HG03045 (cell line): ENCODE measurements at regions not wholly inside any gene's neighbourhood (a gene's known extent, or its start where the extent isn't known, plus 50 kb on each side); places are given as distances from the start of the nearest gene placed in this dataset.

Experiments
- ATAC-seq: cut with Tn5 transposase; IDR thresholded peaks from one replicate; pipeline ENCODE4 v1.9.1; 2021; ENCODE audit warnings: mild to moderate bottlenecking, moderate library complexity; ENCODE audit not compliant: unreplicated experiment

- no peak for ATAC-seq
Observed at GRCh38 chr4:57442241-57442640, 332.1 kb upstream of the IGFBP7 start.

- no peak for ATAC-seq
Observed at GRCh38 chr4:57437649-57438048, 327.5 kb upstream of the IGFBP7 start.

- ATAC-seq: no peak
Observed at GRCh38 chr4:57435300-57435699, 325.1 kb upstream of the IGFBP7 start.

- no peak for ATAC-seq
Observed at GRCh38 chr4:57430726-57431125, 320.5 kb upstream of the IGFBP7 start.

- peak; percentile 68 for ATAC-seq
Observed at GRCh38 chr4:57426779-57427395, 316.7 kb upstream of the IGFBP7 start.

- ATAC-seq: no peak
Observed at GRCh38 chr4:57425610-57426009, 315.4 kb upstream of the IGFBP7 start.

GRCh38 chr4:57424232-57424897 is 314.2 kb upstream of the IGFBP7 start:
- ATAC-seq: no peak

- ATAC-seq: no peak
Observed at GRCh38 chr4:57418133-57418532, 307.9 kb upstream of the IGFBP7 start.

GRCh38 chr4:57412259-57413054 is 302.3 kb upstream of the IGFBP7 start:
- ATAC-seq: no peak

GRCh38 chr4:57410331-57411052 is 300.3 kb upstream of the IGFBP7 start:
- ATAC-seq: no peak

GRCh38 chr4:57405359-57405758 is 295.2 kb upstream of the IGFBP7 start:
- ATAC-seq: no peak

GRCh38 chr4:57404483-57404882 is 294.3 kb upstream of the IGFBP7 start:
- ATAC-seq: no peak

- ATAC-seq: no peak
Observed at GRCh38 chr4:57403591-57403990, 293.4 kb upstream of the IGFBP7 start.

- ATAC-seq: no peak
Observed at GRCh38 chr4:57401586-57401985, 291.4 kb upstream of the IGFBP7 start.

GRCh38 chr4:57378766-57379165 is 268.6 kb upstream of the IGFBP7 start:
- ATAC-seq: no peak

- ATAC-seq: no peak
Observed at GRCh38 chr4:57374866-57375595, 264.8 kb upstream of the IGFBP7 start.

- ATAC-seq: no peak
Observed at GRCh38 chr4:57373991-57374390, 263.8 kb upstream of the IGFBP7 start.

- ATAC-seq: no peak
Observed at GRCh38 chr4:57371671-57372070, 261.5 kb upstream of the IGFBP7 start.

GRCh38 chr4:57370691-57371090 is 260.5 kb upstream of the IGFBP7 start:
- ATAC-seq: no peak

GRCh38 chr4:57369446-57369845 is 259.3 kb upstream of the IGFBP7 start:
- ATAC-seq: no peak

GRCh38 chr4:57364255-57364654 is 254.1 kb upstream of the IGFBP7 start:
- no peak for ATAC-seq
